ENCODE measurements at regions not wholly inside any gene's neighbourhood (a gene's known extent, or its start where the extent isn't known, plus 50 kb on each side); places are given as distances from the start of the nearest gene placed in this dataset.

DNA sequence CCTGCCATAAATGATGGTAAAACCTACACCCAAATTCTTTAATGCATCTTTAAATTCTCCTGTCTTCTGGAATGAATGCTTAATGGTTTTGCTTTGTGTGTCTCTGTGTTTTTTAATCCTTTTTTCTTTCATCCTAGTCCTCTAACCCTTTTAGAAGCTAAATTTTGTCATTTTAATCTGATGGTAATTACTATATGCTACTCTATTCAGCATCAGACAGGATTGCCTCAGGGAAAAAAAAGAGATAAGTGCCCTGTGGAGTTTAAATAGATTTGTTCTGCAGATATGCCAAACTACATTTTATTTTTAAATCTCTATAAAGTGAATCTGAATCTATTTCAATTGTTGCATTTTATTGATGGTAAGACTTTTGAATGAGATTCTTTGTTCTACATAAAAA is 966.8 kb downstream of the NSUN3 start:
- no peak overlapping the region for H3K4me3 ChIP-seq
- H3K9me3 ChIP-seq, result no peaks in the 10 kb centered on the region
- H3K4me1 ChIP-seq (ENCODE audit: control insufficient read depth in 1 of 2, low read depth in 2 of 2), result no peaks in the 10 kb centered on the region
- H3K27ac ChIP-seq, result no peak overlapping the region
- no peaks in the 10 kb centered on the region for H3K27me3 ChIP-seq (replicated peaks; ENCODE audit: insufficient read depth)
- TF ChIP-seq, protein P1, sequence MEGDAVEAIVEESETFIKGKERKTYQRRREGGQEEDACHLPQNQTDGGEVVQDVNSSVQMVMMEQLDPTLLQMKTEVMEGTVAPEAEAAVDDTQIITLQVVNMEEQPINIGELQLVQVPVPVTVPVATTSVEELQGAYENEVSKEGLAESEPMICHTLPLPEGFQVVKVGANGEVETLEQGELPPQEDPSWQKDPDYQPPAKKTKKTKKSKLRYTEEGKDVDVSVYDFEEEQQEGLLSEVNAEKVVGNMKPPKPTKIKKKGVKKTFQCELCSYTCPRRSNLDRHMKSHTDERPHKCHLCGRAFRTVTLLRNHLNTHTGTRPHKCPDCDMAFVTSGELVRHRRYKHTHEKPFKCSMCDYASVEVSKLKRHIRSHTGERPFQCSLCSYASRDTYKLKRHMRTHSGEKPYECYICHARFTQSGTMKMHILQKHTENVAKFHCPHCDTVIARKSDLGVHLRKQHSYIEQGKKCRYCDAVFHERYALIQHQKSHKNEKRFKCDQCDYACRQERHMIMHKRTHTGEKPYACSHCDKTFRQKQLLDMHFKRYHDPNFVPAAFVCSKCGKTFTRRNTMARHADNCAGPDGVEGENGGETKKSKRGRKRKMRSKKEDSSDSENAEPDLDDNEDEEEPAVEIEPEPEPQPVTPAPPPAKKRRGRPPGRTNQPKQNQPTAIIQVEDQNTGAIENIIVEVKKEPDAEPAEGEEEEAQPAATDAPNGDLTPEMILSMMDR (IDR thresholded peaks at IDR 0.05), result no peak
- ATAC-seq (ENCODE audit: insufficient number of reproducible peaks, low FRiP score, low read depth) (no peak), DNase-seq (ENCODE audit: low spot score) (no peak)
- H3K36me3 ChIP-seq, result no peaks in the 10 kb centered on the region

DNA sequence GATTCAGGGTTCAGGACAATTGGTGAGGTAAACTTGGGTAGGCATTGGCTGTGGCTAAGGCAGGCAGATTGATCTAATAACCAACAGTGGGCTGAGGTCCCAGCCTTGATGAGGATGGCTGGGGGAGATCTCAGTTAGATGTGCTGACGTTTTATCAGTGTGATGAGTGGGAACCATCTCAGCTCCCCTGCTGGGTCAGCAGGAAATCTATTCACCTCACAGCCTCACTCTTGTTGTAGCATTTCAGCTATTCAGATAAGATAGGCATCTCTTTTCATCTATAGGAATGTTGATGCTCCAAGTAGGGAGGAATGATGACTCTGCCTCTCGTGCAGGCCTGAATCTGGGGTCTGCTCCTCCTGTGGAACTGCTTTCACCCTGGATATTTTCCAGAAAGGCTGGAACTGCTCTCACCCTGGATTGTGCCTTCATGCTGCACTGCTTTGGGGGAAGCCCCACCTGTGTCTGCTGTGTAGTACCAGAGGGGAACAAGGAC is 973.7 kb downstream of the NSUN3 start:
- no peak for ATAC-seq (ENCODE audit: insufficient number of reproducible peaks, low FRiP score, low read depth)
- no peak overlapping the region for H3K27ac ChIP-seq
- no peaks in the 10 kb centered on the region for H3K9me3 ChIP-seq
- DNase-seq (ENCODE audit: low spot score), result no peak
- no peaks in the 10 kb centered on the region for H3K4me1 ChIP-seq (ENCODE audit: control insufficient read depth in 1 of 2, low read depth in 2 of 2)
- no peaks in the 10 kb centered on the region for H3K36me3 ChIP-seq
- TF ChIP-seq, protein P1 (IDR thresholded peaks at IDR 0.05), result no peak
- no peak overlapping the region for H3K4me3 ChIP-seq
- no peaks in the 10 kb centered on the region for H3K27me3 ChIP-seq (replicated peaks; ENCODE audit: insufficient read depth)

DNA sequence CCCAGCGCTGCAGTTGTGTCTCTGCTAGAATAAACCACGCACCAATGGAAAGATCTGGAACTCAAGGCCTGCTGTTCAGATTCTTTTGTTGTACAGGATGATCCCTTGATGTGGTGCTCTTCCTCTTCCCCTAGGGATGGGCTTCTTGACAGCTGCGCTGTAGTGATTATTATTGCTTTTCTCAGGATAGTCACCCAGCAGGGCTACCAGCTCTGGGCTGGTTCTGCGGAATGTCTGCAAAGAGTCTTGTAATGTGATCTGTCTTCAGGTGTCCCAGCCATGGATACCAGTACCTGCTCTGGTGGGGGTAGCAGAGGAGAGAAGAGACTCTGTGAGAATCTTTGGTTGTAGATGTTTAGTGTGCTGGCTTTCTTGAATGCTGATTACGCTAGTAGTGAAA is 974.2 kb downstream of the NSUN3 start:
- Histone ChIP-seq H3K9me3 (no peaks in the 10 kb centered on the region), H3K36me3 (no peaks in the 10 kb centered on the region), H3K4me3 (no peak overlapping the region), H3K27ac (no peak overlapping the region), H3K27me3 (replicated peaks; ENCODE audit: insufficient read depth) (no peaks in the 10 kb centered on the region), H3K4me1 (ENCODE audit: control insufficient read depth in 1 of 2, low read depth in 2 of 2) (no peaks in the 10 kb centered on the region)
- TF ChIP-seq, protein P1 (IDR thresholded peaks at IDR 0.05), result no peak
- no peak for DNase-seq (ENCODE audit: low spot score)
- no peak for ATAC-seq (ENCODE audit: insufficient number of reproducible peaks, low FRiP score, low read depth)

DNA sequence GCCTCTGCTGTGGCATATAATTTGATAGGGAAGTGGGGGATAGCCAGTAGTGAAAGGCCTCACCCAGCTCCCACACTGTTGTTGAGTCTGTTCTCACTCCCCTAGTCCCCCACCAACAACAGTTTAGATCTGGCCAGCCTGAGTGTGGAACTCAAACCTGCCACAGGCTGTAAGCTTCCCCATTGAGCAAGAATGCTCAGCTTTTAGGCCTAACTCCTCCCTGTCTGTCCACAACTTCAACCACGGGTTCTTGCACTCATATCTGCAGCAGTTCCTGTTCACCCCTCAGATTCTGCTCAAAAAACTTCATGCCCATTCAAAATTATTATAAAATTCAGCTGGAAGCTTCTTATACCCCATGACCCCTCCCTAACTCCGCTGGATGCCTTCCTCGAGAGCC is 975.1 kb downstream of the NSUN3 start:
- TF ChIP-seq, protein P1 (IDR thresholded peaks at IDR 0.05), result no peak
- Histone ChIP-seq H3K9me3 (no peaks in the 10 kb centered on the region), H3K4me1 (ENCODE audit: control insufficient read depth in 1 of 2, low read depth in 2 of 2) (no peaks in the 10 kb centered on the region), H3K36me3 (no peaks in the 10 kb centered on the region), H3K27ac (no peak overlapping the region), H3K27me3 (replicated peaks; ENCODE audit: insufficient read depth) (no peaks in the 10 kb centered on the region), H3K4me3 (no peak overlapping the region)
- no peak for ATAC-seq (ENCODE audit: insufficient number of reproducible peaks, low FRiP score, low read depth)
- DNase-seq (ENCODE audit: low spot score), result no peak

DNA sequence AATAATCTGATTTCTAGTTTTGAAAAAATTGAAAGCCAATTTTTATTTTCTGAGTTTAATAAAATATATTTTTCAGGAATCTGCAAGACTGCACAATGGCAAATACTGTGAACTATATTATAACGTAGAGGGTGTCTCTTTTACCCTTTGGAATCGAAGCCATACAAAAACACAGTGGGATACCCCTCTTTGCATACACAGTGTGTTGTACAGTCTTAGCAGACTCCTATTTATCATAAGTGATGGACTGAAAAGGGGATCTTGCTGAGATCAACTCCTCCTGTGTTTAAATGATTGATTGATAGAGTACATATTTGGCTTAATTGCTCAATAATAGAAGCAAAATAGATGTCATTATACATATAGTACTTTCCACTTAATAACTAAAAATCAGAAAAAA is 981.2 kb downstream of the NSUN3 start:
- Histone ChIP-seq H3K27ac (no peak overlapping the region), H3K27me3 (replicated peaks; ENCODE audit: insufficient read depth) (no peaks in the 10 kb centered on the region), H3K36me3 (no peaks in the 10 kb centered on the region), H3K9me3 (no peaks in the 10 kb centered on the region), H3K4me1 (ENCODE audit: control insufficient read depth in 1 of 2, low read depth in 2 of 2) (no peaks in the 10 kb centered on the region), H3K4me3 (no peak overlapping the region)
- no peak for DNase-seq (ENCODE audit: low spot score)
- TF ChIP-seq, protein P1 (IDR thresholded peaks at IDR 0.05), result no peak
- ATAC-seq (ENCODE audit: insufficient number of reproducible peaks, low FRiP score, low read depth), result no peak
